HG03159 (cell line): ENCODE measurements at regions not wholly inside any gene's neighbourhood (a gene's known extent, or its start where the extent isn't known, plus 50 kb on each side); places are given as distances from the start of the nearest gene placed in this dataset.

ENCODE experiments used
- ATAC-seq: cut with Tn5 transposase; IDR thresholded peaks from one replicate; pipeline ENCODE4 v1.9.1; 2021; ENCODE audit warnings: mild to moderate bottlenecking, moderate library complexity; ENCODE audit not compliant: unreplicated experiment

DNA sequence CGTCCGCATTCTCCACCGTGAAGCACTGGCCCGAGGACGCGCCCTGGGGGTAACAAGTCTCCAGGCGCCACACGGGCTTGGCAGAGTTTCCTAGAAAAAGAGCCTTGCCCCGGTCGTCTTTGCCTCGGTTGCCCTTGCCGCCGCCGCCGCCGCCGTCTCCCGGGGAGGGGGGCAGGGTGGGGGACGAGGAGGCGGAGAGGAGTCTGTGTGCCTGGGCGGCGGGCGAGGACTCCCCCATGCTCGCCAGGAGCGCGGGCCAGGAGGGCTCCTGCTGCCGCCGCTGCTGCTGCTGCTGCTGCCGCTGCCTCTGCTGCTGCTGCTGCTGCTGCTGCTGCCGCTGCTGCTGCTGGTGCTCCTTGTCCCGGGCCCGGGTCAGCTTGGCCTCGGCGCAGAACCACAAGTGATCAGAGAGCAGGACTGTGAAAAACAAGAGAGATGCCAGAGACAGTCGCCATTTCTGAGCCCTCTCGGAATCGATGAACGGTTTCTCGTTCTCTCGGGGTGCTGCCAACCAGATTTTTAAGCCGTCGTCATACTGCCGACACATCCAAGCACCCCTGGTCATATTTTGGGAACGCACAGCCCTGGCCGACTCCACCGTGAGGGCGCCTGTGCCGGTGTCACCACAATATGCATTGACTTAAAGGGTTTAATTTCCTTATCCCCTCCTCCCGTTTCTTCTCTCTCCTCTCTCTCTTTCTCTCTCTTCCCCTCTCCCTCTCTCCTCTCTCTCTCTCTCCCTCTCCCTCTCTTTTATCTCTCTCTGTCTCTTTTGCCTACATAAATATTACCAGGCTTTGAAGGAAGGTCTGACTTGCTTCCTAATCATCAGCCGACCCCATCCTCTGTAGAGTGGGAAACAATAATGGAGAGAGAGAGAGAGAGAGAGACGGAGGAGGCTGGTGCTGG, 349.1 kb downstream of the LIG4 start:
- ATAC-seq: no peak

DNA sequence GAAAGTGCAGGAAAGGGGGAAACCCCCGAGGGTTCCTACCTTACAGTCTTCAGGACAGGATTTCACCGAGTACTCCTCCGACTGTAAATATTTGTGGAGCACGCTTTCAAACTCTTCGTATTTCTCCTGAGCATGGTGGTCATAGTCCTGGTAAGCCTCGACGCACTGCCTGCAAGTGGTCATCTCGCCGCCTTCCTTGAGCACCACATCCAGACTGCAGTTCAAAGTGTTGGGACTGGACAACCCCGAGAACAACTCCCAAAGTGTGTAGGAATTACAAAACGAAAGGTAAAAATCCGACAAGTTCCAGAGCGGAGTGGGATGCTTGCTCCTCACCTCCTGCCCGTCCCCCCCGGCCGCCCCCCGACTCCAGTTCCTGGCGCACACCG, 349.7 kb downstream of the LIG4 start:
- no peak for ATAC-seq

- ATAC-seq: no peak
Measured at GRCh38 chr13:107865318-107865575, 350.1 kb downstream of the LIG4 start.

DNA sequence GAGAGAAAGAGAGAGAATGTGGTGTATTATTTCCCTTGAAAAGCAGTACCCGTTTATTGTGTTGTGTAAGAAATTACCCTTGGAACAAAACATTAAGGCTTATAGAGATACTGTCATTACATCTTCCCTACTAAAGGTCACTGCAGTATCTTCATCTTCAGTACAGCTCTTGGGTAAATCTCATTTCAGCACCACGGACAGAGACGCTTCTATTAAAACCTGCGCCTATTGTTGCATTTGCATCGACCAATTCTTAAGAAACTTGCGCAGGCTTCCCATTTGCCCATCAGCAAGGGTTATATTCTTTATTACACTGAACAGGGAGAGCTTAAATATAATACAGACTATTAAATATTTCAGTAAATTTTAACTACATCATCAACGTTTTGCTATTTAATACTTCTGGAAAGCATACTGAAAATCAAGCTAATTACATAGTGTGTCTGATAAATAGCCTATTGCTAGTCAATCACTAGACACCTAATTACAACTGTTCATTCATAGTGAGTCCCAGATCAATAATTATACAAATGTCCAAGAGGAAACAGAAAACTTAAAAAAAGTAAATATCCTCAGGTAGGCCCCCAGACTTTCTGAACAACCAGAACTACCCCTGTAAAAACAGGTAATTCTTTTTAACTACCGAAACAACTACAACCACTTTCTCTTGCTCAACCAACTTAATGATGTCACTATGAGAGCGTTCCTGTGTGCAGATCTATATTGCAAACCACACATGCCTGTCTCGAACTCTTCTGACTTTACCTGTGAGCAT, 350.6 kb downstream of the LIG4 start:
- no peak for ATAC-seq

DNA sequence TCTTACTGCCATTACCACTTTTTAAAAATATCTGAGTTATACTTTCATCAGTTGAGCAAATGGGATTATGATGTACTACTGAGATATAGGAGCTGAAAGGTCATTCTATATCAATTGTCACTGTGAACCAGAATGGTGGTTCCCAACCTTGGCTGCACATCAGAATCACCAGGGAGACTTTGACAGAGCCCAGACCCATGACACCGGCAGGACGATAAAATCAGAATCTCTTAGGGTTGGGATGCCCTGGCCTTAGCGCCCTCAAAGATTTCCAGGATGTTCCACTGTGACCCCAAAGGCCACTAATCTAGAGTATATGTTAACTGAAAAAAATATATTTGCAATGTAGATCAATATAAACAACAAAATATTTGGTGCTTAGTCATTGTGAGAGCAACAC, 355.1 kb downstream of the LIG4 start:
- ATAC-seq: no peak

GRCh38 chr13:107854880-107855279, 360.5 kb downstream of the LIG4 start:
- no peak for ATAC-seq

DNA sequence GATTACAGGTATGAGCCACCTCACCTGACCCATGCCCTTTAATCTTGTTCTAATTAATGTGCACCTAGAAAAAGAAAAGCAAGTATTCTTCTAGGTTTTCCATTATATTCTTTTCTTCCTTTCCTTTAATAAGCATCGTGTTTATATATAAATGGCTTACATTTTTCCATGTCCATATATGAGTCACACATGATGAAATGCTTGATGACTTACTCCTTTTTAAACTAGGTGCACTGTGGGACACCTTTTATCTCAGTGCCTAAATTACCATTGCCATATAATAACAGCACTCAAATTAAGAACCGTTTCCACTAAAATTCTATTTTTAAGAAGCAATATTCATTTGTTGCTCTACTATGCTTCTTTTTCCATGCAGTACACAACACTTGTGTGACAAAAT, 363.3 kb downstream of the LIG4 start:
- ATAC-seq: no peak

DNA sequence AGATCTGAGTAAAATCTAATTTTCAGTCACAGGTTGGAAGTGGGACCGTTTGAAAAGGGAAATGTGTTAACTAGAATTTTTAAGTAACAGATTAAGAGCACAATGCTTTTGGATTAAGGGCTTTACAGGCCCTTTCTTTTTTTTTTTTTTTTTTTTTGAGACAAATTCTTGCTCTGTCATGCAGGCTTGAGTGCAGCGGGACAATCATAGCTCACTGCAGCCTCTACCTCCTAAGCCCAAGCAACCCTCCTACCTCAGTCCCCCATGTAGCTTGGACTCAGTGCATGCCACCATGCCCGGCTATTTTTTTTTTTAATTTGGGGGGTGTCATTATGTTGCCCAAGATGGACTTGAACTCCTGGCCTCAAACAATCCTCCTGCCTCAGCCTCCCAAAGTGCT, 363.7 kb downstream of the LIG4 start:
- no peak for ATAC-seq

DNA sequence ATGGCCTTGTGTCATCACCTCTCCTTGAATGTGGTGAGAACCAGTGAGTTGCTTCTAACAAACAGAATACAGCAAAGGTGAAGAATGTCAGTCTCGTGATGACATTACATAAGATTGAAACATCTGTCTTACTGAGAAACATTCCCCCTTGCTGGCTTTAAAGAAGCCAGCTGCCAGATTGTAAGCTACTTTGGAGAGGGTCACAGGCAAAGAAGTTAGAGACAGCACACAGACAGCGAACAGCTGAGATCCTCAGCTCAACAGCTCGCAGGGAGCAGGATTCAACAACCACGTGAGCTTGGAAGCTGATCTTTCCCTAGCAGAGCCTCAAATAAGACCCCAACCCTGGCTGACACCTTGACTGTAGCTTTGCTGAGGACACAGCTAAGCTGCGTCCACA, 367.9 kb downstream of the LIG4 start:
- no peak for ATAC-seq

DNA sequence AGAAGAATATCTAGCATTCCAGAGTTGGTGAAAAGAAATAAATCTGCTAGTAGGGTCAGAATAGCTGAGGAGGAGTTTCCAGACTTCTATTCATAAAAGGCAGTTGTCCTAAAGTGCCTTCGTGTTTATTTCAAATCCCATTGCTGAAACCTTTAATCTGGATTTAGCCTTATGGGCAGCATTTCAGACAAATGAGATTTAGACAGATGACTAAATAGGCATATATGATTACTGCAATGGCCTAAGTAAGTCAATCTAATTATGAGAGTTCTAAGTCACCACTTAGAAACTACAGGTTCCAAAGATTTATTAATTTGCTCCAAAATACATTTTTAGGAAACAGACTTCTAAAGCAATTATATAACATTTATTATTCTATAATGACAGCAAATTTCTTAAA, 368.7 kb downstream of the LIG4 start:
- no peak for ATAC-seq

DNA sequence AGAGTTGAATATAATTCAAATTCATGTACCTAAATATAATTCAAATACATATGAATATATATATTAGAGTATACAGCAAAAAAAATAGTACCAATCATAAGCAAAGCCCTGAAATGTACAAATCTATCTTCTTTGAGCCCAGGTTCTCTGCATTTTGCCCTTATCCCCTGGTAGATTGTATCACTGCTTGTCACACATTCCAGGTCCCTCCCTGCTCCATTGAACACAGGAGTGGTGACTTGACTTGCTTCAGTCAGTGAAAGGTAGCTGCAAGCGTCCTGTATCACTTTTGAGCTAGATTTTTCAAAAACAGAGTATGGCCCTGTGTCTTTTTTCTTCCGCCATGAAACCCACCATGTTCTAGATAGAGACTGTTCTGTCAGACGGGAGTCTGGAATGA, 369.4 kb downstream of the LIG4 start:
- ATAC-seq: no peak

GRCh38 chr13:107843681-107844080, 371.7 kb downstream of the LIG4 start:
- no peak for ATAC-seq

GRCh38 chr13:107843281-107843680, 372.1 kb downstream of the LIG4 start:
- ATAC-seq: no peak

GRCh38 chr13:107842562-107843180, 372.7 kb downstream of the LIG4 start:
- ATAC-seq: no peak

GRCh38 chr13:107838588-107839161, 376.7 kb downstream of the LIG4 start:
- ATAC-seq: no peak

DNA sequence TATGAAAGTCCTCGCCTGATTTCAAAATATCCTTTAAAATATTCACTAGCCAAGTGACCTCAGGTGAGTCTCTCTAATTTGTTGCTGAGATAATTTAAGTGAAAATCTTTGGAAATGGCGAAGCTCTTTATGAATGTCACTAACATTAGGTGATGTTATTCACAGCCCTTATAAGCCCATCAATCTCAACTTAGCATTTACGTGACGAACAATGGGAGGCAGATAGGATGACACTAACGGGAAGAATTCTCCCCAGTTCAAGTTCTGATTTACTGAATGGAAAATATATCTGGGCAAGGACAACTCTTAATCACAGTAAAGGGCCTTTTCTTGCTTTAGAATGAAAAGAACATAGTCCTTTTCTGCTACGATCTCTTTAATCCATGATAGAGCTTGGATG, 378.7 kb downstream of the LIG4 start:
- ATAC-seq: no peak

- ATAC-seq: peak; percentile 79
Measured at GRCh38 chr13:107835339-107836018, 379.9 kb downstream of the LIG4 start.

DNA sequence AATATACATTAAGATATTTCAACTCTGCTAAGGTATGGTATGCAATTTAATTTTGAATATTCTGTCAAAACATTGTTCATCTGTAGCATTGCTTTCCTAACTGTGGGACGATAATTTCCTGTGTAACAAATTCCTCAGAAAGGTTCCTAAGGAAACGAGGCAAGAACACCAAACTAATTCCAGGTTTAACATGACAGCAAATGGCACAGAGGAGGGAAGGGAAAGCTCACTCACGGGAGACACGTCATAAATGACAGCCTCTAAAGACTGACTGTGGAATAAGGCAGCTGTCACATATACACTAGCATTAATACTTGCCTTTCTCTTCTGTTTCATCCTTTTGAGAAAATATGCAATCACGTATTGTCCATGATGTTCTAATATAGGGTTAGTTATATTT, 380.6 kb downstream of the LIG4 start:
- no peak for ATAC-seq

GRCh38 chr13:107834281-107834680, 381.1 kb downstream of the LIG4 start:
- ATAC-seq: no peak

DNA sequence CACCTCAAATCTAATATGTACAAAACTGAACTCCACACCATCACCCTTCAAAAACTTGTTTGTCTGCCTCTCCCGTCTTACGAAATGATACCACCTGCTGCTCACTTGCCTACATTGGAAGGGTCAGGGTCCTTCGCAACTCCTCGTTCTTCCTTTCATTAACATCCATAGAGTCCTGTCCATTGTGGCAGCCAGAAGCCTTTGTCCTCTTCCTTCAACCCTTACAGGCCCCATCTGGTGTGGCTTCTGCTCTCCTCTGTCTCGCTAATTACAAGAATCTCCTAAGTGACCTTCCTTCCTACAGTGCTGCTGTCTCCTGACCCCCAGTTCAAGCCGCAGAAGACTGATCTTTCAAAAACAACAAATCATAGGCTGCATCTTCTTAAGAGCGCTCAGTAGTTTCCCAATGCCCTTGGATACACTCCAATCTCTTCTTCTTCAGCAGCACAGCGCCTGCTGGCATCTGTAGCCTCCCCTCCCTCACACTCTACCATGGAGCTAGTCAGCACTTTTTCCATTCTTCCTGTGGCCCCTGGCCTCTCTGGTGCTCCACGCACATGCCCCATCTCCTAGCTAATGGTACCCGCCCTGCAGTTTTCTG, 382.7 kb downstream of the LIG4 start:
- ATAC-seq: no peak

DNA sequence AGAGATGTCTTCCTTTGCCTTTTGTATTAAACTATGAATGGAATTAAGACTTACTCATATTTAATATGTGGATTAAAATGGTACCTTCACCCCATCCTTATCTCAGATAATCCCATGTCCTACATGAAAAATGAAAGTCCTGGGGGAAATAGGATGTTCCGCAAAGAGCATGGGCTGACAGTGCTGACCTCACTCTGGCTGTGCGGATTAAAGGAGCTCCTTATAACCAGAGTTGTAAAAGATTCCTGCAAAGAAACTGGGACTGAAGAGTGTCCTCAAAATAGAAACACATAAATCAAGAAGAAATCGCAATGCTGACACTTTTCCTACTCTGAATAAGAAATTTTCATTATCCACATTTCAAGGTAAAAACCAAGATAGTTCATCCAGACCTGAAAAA, 384.5 kb downstream of the LIG4 start:
- no peak for ATAC-seq
